Activated CD8-positive, alpha-beta memory T cell treated with anti-CD3 and anti-CD28 coated beads for 1 hour (primary cell): ENCODE measurements at regions not wholly inside any gene's neighbourhood (a gene's known extent, or its start where the extent isn't known, plus 50 kb on each side); places are given as distances from the start of the nearest gene placed in this dataset.
"Not testable (repeated sequence)": the region's sequence is repeated elsewhere in the genome, so short reads cannot be mapped to it uniquely, and the experiment has no call there.

Experiments used
- DNase-seq, 2 donors: peaks; one replicate each; pipeline ENCODE4 v3.0.0-alpha.2; 2020; ENCODE audit warnings: low read depth in 1 of 2; ENCODE audit errors: extremely low read depth in 1 of 2

DNA sequence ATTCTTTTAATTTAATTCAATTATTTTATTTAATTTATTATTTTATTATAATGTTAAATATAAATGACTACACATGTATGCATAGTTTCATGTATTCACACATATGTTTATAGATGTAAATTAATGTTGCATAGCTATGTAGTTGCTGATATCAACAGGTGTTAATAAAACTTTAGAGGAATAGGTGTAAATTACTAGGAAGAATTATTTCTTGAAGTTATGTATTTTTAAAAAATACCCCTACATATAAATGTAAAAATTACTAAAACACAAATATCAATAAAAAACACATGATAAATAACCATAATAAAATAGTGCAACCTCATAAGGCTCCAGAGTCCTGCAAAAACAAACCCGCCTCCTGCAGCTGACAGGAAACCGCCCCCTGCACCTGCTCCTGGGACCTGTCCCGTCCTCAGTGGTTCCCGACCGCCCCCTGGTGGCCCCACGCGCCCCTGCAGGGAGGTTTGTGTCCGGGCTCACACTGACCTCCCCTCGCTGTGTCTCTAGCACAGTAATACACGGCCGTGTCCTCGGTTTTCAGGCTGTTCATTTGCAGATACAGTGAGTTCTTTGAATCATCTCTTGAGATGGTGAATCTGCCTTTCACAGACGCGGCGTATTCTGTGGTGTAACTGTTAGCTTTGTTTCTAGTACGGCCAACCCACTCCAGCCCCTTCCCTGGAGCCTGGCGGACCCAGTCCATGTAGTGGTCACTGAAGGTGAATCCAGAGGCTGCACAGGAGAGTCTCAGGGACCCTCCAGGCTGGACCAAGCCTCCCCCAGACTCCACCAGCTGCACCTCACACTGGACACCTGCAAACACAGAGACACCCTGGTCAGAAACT is 1264.0 kb downstream of the TMEM121 start:
- peak; percentile 26 to 49 for DNase-seq

DNA sequence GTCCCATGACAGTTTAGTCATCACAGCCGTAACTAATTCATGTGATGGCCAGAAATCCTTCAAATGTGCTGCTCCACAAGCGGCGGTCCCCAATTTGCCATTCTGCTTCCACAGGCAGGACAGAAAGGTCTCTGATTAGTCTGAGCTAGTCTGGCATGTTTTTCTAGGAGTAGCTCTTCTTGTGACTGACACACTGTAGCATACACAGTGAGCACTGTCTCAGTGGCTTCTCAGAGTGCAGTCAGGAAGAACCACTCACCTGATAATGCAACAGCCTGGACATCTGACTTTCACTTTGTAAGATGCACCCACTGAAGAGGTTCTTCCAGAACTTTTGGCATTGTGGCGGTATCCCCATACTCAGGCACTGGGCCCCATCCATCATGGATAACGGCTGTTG is 1266.2 kb downstream of the TMEM121 start:
- DNase-seq = no peak

DNA sequence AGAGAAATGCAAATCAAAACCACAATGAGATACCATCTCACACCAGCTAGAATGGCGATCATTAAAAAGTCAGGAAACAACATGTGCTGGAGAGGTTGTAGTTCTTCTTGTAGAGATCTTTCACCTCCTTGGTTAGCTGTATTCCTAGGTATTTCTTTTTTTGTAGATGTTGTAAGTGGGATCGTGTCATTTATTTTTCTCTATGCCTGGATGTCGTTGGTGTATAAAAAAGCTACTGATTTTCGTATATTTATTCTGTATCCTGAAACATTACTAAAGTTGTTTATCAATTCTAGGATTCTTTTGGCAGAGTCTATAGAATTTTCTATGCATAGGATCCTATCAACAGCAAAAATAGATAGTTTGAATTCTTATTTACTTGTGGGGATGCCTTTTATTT is 1271.8 kb downstream of the TMEM121 start:
- not testable (repeated sequence) for DNase-seq

GRCh38 chr14:106802413-106803364 is 1276.3 kb downstream of the TMEM121 start:
- DNase-seq = no peak

DNA sequence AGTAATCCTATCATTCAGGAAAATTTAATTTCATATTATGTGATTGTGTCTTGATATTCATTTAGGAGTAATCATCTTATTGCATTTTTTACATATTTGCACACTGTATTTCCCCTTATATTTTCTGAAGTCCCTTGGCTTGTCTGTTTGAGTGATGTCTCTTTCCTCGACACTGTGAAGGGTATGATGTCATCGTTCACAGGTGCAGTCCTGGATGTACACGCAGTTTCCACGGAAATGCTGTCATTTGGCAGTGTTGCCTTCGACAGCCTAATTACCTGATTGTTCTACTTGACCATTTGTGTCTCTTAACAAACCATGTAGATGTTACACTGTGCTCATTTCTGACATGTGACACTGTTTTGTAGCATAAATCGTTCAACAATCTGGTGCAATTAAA is 1277.0 kb downstream of the TMEM121 start:
- no peak for DNase-seq

DNA sequence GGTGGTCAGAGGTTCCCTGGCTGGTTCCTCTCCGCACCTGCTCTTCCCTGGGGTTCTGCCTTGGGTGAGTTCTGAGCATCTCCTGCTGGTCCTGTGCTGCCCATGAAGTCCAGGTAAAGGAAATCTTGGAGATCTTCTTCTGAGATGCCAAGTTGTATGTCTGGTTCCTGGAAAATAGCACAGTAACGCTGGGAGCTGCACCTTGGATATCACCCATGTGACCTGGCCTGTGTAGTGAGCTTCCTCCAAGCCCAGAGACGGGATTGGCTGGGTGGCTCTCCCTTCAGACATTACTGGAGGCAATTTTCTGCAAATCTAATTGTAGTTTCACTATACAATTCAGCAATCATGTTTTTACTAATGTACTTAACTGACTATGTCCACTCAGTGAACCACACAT is 1281.1 kb downstream of the TMEM121 start:
- DNase-seq = no peak

- DNase-seq = no peak
These were observed 1282.1 kb downstream of the TMEM121 start for GRCh38 chr14:106808458-106808857.

- no peak for DNase-seq
These were observed 1282.5 kb downstream of the TMEM121 start for GRCh38 chr14:106808907-106809306.

DNA sequence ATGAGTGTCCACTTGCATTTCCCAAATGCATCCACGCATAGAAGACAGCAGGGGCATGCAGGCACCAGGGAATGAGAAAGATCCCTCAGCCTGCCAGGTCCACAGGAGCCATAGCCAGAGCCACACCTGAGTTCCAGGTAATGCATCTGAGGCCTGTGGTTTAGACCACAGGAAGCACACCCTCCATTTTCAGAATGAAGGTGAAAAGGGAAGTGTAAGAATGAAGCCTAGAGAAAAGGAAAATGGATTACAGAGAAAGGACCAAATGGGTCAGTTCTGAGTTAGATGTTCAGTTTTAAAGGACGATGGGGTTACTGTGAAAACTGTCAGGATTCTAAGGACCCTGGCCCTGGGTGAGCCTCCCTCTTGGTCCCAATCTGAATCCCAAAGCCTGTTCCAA is 1283.2 kb downstream of the TMEM121 start:
- DNase-seq = no peak

DNA sequence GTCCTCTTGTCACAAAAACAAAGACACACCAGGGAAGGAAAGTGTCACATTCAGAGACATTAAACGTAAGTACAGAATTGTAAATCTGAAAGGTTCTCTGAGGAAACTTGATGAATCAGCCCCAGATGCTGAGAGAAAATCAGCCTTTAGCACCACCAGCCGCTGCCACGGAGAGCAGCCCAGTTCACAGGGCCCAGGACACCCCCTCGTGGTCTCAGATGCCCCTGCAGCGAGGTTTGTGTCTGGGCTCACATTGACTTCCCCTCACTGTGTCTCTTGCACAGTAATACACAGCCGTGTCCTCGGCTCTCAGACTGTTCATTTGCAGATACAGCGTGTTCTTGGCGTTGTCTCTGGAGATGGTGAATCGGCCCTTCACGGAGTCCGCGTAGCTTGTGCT is 1283.8 kb downstream of the TMEM121 start:
- DNase-seq = not testable (repeated sequence)

DNA sequence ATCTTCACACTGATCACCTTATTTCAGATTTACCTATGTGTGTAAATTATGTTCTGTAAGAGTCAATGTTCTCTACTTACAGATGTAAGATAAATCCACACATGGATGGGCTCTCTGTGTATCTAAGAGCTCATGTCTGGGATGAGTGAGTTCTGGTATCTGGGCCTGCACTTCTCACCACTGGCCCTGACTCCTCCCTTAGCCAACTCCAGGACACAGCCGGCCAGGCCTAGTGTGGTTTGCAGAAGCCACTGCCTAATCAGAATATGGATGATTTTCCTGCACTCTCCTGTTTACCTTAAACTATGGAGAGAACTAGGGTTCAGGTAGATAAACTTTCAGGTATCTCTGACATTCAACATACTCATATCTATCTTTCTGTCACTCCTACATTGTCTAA is 1284.8 kb downstream of the TMEM121 start:
- no peak for DNase-seq

- DNase-seq = no peak
These were observed 1286.5 kb downstream of the TMEM121 start for GRCh38 chr14:106812788-106813476.

DNA sequence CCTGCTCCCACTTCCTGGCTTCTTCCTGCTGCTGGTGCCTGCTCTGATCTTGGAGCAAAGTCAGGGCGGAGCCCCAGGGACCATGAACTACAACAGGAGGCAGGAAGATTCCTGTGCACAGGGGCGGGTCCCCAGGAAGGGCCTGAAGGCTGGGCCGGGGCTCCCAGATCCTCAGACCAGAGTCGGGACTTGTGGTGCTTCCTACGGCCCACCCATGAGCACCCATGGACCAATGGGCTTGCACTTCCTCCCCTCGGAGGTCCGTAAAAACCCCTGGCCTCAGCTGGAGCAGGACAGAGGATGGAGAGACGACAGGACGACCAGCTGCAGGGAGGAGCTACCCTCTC is 1287.1 kb downstream of the TMEM121 start:
- DNase-seq = no peak

- DNase-seq = no peak
These were observed 1293.7 kb downstream of the TMEM121 start for GRCh38 chr14:106820119-106820518.

DNA sequence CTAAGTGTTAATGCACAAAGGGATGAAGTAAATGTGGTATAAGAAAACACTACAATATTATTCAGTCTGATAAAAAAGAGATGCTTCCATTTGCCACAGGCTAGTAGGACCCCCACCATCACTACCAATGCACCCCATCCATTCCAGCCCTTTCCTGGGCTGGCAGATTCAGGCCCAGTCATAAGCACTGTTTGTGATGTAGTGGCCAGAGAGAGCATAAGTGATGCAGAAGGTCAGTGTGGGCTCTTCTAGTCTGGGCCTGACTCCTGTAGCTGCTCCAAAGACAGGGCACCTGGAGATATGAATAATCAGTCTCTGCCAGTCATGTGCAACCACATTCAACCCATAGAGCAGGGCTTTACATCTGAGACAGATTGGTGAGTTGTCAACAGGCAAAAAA is 1294.7 kb downstream of the TMEM121 start:
- no peak for DNase-seq

DNA sequence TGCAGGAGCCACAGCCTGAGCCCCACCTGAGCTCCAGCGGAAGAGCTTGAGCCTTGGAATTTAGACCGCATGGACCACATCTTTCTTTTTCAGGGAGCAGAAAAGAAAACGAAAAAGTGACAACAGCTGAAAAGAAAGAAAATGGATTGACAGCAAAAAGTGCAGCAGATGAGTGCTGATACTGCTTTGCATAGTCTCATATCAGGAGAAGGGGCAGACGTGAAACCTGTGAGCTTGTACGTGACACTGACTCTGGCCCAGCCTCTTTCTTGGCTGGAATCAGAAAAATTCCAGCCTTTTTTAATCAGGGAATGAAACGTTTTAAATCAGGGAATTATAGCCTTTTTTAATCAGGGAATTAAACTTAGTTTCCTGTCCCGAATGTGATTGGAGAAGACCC is 1296.5 kb downstream of the TMEM121 start:
- no peak for DNase-seq

- DNase-seq = no peak
These were observed 1297.2 kb downstream of the TMEM121 start for GRCh38 chr14:106823552-106823951.

GRCh38 chr14:106826833-106827369 is 1300.5 kb downstream of the TMEM121 start:
- no peak for DNase-seq

DNA sequence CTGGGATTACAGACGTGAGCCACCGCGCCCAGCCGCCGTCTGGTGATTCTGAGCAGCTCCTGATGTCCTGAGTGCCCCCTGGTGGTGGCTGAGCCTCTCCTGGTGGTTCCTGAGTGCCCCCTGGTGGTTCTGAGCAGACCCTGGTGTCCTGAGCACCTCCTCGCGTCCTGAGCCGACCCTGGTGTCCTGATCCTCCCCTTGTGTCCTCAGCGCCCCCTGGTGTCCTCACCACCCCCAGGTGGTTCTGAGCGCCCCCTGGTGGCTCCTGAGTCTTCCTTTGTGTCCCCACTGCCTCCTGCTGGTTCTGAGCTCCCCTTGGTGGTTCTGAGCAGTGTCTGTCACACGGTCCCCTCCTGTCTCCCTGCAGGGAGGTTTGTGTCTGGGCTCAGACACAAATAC is 1304.9 kb downstream of the TMEM121 start:
- no peak for DNase-seq

DNA sequence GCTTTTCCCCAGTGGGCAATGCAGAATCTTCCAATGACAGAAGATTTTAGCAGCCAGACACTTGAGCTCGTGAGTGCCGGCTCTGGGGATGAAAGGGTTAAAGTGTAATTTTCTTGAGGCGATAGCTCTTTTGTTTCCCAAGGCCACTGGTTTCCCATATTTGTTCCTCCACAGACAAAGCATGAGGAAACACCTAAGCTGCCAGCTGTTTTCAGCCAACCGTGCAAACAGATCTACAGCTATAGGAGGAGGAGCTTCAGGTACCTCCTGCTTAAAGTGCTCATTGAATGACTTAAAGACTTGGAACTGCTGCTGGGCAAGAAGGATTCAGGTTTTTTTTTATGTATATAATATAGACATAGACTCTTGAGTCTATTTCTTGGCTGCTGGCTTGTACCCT is 1311.5 kb downstream of the TMEM121 start:
- DNase-seq = no peak
